ENCODE measurements at regions not wholly inside any gene's neighbourhood (a gene's known extent, or its start where the extent isn't known, plus 50 kb on each side); places are given as distances from the start of the nearest gene placed in this dataset.
"Not testable (repeated sequence)": the region's sequence is repeated elsewhere in the genome, so short reads cannot be mapped to it uniquely, and the experiment has no call there.

DNA sequence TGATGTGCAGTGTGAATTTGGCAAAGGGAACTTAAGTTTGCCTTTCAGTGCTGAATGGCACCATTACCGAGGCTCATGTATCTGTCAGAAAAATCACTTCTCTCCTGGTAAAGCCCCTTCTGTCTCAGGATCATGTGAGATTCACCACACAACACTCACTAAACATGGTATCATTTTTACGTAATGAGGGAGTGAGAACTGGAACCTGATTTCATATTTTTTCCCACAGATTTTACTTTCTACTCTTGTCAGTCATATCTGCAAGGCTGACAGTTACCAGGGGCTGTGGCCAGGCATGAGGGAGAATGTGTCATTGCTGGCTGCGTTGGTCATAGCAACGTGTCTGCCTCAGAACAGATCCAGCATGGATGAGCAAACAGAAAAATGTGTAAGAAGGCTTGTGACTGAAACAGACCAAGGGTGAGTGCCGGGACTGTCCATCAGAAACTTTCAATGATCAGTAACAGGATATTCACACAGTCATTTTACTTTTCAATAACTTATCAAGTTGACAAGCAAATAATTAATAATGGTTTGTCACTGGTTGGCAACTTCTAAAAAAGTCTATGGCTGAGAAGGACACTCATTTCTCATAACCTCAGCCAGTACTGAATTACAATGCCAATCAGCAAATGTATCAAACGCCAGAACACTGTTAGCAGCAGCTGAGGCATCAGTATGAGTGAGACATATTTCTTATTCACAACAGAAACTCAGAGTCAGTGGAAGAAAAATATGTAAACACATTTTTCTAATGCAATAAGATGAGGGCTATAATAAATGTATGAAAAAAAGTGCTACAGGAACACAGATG is 100.5 kb downstream of the CDC42EP3 start:
- peak; percentile 89 for DNase-seq (ENCODE audit: low spot score)

DNA sequence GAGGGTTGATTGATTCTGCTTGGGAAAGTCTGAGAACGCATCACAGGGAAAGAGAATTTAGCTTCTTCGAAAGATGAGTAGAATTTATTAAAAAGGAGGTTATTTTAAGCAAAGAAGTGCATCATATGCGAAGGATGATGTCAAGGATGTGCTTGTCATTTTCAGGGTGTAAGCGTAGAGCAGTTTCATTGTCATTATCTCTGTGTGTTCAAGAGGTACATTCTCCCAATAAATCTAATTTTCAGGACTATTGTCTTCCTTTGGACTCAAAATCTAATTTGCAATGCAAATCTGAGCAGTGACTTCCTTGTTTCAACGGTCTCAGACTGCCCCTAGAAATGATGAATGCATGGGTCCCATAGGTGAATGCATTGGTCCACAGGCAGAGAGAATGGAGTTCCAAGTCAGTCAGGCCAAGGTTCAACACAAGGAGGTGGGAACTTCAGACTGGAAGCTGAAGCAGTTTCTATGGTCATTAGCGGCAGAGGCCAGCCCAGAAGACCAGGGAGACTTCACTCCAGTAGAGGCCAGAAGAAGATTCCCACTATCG is 99.8 kb downstream of the CDC42EP3 start:
- DNase-seq (ENCODE audit: low spot score) = no peak

DNA sequence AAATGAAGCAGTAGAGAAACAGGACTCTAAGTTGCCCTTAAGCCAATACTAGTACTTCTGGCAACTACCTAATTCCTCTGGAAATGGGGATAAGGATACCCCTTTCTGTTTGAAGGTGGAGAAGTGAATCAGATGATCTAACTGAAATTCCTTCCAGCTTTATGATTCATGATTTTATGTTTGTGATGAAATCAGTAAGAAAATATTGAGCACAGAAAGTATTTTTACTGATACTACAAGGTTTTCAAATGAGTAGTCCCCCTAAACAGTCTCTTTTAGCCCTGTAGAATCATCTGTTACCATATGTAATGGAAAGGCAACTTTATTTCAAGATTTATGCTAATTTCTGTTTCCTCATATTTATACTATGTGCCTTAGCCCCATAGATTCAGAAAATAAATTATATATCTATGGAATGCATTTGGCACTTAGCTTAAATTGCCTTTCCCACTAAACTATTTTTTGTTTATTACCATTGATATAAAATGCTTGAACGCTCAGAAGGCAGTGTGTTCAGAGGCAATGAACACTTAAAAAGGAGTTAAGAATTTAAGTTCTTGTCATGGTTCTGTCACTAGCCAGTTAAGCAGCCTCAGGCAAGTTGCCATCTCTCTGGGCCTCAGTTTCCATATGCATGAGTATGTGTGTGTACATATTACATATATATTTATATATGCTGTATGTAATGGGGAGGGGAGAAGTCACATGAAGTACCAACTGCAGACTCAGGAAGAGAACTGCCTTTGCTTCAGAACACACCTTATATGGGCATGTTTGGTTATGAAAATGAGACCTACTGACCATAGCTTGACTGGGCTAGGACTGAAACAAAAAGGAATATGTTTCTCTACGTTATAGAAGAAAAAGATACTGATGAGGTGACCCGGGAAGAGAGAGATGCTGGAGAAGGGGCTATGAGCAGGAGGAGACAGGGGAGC is 97.7 kb downstream of the CDC42EP3 start:
- no peak for DNase-seq (ENCODE audit: low spot score)

DNA sequence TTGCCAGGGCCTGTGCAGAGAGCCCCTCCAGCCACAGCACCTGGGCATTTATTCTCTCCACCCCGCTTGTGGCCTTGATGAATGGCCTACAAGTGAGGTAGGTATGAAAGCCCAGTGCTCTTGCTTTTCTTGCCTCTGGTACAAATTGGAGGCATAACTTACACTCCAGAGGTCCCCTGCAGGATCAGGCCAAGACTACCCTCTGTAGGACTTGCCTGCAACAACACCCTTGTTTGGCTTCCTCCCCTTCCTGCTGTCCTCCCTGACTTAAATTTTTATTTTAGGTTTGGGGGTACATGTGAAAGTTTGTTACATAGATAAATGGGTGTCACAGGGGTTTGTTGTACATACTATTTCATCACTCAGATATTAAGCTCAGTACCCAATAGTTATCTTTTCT is 95.7 kb downstream of the CDC42EP3 start:
- no peak for DNase-seq (ENCODE audit: low spot score)

DNA sequence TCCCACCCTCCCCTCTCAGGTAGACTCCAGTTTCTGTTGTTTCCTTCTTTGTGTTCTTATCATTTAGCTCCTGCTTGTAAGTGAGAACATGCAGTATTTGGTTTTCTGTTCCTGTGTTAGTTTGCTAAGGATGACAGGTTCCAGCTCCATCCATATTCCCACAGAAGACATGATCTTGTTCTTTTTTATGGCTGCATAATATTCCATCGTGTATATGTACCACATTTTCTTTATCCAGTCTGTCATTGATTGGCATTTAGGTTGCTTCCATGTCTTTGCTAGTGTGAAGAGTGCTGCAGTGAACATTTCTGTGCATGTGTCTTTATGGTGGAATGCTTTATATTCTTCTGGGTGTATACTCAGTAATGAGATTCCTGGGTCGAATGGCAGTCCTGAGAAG is 95.2 kb downstream of the CDC42EP3 start:
- DNase-seq (ENCODE audit: low spot score) = not testable (repeated sequence)

DNA sequence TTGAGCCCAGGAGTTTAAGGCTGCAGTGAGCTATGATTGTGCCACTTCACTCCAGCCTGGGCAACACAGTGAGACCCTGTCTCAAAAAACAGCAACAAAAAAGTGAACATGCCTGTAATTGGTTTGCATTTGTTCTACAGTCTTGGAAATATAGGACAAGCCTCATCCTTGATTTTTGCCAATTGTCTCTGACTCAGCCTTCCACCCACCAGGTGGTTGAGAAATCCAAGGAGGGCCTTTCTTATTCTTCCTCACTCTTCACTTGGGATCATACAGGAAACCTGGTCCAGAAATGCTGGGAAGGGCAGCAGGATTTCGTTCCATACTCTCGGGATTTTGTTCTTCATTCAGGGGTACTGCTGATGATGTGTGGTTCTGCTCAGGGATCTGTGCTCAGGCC is 94.6 kb downstream of the CDC42EP3 start:
- no peak for DNase-seq (ENCODE audit: low spot score)

DNA sequence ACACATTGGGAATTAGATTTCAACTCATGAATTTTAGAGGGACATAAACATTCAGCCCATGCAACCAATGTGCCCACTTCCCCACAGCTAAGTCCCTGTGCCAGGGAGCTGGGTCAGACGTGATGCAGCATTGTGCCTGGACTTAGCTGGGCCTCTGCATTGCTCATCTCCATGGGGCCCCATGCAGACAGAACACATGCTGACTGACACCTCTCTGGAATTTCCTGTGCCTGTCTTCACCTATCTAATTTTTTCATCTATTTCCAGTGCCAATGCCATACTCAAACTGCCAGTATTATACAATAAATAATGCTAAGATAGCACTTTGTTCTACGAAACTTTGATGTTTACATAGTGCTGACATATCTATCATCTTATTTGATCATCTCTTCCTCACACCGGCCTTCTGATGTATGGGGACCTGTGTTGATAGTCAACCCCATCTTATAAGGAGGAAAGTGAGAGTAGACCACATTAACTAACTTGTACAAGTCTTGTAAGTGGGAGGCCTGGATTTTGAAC is 92.2 kb downstream of the CDC42EP3 start:
- DNase-seq (ENCODE audit: low spot score) = no peak

DNA sequence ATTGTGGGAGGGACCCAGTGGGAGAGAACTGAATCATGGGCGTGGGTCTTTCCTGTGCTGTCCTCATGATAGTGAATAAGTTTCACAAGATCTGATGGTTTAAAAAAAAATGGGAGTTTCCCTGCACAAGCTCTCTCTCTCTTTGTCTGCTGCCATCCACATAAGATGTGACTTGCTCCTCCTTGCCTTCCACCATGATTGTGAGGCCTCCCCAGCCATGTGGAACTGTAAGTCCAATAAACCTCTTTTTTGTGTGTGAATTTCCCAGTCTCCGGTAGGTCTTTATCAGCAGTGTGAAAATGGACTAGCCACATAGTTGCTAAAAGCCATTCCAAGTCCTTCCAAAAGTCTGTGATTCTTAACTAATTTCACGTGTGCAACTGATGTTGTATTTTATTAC is 91.5 kb downstream of the CDC42EP3 start:
- not testable (repeated sequence) for DNase-seq (ENCODE audit: low spot score)

DNA sequence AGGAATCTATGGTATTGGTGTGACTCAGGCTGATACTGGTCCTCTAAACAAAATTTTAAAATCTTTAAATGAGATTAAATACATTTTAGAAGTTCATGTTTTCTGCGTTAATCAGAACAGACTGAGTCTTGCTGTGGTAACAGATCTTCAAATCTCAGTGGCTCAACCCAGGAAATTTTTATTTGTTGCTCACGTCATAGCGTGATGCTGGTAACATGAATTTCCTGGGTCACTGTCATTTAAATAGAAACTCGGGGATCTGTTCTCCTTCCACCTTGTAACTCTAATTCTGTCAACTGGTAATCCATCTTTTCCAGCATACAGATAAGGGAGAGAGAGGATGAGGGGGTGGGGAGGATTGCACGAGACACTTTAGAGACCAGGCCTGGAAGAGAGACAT is 90.0 kb downstream of the CDC42EP3 start:
- no peak for DNase-seq (ENCODE audit: low spot score)

DNA sequence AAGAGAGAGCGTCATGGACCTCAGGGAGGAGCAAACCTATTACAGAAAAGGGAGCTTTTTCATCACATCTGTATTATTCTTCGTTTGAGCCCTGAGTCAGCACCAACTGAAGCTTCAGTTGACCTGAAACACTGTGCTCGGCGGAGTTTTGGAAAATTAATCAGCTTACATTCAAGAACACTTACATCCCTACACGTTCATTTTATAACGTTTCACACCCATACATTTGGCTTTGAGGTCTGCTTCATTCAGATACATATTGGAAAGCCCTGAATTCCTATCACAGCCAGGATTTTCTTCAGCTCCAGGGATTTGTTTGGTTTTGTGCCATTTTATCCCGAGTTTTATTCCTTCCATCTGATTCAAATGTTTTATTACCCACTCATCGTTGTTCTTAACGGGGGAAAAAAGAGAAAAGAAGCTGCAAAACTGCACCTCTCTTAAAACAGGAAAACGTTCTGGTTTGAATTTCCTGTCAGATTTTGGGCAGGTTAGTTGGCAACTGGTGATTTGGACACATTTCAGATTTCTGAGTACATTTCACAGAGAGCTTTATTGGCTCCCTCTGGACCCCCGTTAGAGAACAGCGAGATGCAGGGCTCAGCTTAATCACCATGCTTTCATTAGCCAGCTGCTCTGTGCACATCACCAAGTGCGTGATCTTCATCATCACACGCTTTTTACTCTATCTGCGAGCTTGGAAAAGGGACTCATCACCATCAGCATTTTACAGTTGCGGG is 88.8 kb downstream of the CDC42EP3 start:
- peak; percentile 30 for DNase-seq (ENCODE audit: low spot score)

DNA sequence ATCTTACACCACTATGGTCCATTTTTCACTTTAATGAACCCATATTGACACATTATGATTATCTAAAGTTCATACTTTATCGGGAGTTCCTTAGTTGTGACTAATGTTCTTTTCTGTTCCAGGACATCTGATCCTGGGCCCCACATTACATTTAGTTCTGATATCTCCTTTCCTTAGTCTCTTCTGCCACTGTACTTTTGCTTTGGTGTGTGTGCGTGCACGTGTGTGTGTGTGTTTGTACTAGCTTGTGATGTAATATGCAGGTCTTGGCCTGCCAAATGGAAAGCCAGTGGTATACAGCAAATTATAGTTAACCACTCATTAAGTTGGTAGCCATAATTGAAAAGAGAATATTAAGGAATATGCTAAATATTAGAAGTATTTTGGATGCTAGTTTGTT is 88.0 kb downstream of the CDC42EP3 start:
- no peak for DNase-seq (ENCODE audit: low spot score)

DNA sequence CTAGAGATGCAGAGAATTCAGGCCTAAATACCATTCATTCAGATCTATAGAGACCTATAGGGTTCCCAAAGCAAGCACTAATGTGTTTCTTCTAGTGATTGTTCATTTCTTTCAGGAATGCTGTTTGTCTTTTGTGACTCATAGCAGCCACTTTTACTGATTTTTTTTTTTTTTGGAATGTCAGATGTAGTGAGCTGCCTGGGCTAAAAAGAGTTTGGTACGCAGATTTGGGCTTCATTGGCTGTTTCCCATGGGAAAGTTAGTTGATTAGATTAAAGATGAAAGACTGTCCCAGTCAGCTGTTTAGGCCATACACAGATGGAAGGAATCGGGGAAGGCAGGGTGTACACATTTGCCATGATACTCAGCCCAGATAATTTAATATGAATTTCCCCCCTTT is 87.6 kb downstream of the CDC42EP3 start:
- DNase-seq (ENCODE audit: low spot score) = no peak

DNA sequence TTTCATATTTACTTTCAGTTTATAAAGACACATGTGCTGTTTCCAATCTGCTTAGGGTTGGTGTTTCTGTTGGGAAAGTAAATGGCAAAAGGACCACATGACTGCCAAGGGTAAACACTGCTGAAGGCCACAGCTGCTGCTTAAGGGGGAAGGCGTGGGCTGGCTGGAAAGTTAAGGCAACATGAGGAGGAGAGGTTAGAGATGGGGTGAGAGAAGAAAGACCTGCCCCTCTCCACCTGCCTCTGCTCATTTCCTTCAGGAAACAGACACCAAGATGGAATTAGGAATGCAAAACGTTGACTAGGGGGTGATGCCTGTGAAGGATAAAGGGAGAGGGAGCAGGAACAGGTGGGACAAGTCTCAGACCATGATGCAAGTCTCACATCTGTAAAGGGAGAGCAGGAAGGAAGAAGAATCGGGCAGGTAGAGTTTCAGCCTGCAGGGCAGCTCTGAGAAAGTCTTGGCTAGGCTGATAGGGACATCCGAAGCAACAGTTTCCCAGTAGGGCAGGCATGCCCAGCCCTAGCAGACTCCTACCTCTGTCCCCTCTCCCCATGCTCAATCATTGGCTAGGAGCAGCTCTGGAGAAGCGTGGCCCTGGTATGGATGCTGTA is 86.0 kb downstream of the CDC42EP3 start:
- peak; percentile 30 for DNase-seq (ENCODE audit: low spot score)

DNA sequence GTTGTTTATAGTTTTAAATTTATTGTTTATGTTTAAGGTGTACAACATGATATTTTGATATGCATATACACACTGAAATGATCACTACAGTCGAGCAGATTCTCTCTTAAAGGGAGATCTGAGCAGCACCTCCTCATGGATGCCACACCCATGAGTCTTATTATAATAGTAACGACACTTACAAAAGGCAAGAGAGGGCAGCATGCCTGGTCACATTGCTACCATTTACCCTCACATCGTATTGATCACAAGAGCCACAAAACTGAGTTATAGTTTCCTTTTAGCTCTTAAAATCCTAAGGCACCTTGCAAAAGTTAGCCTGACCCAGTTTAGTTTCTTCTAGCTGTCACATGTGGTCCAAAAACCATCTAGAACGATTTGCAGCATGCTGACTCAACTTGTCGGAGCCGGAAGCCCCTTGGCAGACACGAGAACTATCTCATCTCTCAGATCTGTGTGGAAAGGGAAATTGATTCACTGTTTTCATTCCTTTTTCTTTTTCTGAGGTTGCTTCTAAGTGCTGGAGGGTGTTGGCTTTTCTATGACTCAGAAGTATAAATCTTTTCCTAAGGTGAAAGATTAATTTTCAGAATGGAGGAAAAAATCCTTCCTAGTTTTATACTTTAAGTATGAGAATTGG is 85.3 kb downstream of the CDC42EP3 start:
- DNase-seq (ENCODE audit: low spot score) = peak; percentile 92

DNA sequence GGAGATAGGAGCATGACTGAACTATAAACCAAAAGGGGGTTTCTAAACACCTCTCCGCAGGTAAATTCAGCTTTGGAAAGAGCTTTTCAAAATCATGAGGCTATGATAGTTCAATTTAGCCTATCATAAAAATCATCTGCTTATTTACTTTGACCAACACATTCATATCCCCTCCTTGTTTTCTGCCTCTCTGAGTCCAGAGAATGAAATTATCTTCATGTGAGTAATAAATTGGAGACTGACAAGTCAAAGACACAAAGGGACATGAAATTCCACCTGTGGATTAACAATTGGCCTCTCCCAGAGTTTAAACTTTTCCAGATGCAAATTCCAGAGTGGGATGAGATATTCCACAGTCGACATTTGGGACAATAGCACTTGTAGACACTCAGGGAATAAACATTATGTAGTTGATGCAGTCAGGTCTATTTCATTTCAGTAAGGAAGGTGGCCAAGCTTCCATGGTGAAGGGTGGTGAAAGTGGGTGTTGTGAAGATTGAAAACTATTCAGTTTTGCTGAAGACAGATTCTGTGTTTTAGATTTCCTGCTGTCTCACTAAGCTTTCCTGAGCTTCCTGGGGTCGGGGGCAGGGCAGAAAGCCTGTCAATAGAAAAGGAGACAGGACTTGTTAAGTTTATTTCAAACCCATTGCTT is 84.7 kb downstream of the CDC42EP3 start:
- DNase-seq (ENCODE audit: low spot score) = no peak

DNA sequence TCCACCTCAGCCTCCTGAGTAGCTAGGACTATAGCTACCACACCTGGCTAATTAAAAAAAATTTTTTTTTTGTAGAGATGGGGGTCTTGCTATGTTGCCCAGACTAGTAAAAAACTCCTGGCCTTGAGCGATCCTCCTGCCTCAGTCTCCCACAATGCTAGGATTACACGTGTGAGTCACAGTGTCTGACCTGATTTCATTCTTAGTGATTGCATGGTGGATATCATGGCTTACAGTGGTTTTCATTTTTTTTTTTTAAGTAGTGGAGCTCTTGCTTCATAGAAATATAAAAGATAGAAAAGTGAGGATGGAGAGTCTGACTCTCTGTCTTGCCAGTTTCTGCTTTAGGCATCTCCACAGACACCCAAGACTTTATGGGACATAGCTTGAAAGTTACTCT is 83.6 kb downstream of the CDC42EP3 start:
- DNase-seq (ENCODE audit: low spot score) = peak; percentile 32

DNA sequence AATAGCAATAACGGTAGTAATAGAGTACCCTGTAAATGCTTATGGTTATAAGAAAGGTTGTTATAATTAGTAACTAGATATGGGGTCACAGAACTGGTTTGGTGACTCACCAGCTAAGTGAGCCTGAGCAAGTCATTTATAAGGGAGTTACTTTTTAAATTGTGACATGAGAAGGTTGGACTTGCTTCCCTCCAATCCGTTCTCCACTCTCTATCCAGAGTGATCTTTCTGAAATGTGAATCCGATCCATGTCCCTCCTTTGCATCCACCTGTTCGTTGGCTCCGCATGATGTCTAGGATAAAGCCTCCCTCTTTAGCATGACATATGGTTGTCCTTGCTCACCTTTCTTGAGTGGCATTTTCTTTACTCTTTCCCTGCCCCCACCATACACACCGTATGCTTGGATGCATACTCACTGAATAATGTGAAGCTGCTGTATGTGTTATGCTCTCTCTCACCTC is 83.1 kb downstream of the CDC42EP3 start:
- DNase-seq (ENCODE audit: low spot score) = peak; percentile 28

DNA sequence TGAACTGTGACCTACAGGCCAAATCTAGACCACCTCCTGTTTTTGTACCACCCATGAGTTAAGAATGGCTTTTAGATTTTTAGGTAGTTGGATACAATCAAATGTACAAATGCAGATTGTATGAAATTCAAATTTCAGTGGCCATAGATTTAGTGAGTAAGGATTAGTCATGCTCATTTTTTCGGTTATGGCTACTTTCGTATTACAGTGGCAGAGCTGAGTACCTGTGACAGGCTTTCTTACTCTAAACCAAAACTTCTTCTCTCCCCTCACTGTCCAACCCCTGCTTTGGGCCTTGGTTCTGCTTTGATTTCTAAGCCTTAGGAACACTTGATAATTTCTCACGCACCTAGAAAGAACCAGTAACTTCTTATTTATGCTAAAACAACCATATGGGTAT is 82.1 kb downstream of the CDC42EP3 start:
- DNase-seq (ENCODE audit: low spot score) = peak; percentile 72

DNA sequence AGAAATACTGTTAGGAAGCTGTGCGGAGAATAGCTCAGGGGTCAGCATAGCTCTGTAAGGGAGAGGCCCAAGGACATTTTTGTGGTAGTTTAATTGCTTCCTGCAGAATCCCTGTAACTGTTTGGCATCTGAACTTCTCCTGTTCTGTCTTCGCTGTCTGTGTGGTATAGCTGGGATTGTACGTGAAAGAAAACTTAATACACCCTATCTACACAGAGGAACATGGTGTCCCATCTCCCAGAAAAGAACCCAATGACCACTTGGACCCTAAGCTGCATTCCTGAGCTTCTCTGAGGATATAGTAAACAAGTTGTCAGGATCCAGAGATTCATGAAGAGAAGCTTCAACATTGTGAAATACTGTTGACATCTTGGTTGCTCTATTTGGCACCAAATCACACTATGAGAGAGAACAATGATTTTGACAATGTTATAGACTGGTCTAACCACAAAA is 81.3 kb downstream of the CDC42EP3 start:
- DNase-seq (ENCODE audit: low spot score) = no peak
